IMR-90 (cell line): ENCODE measurements at regions not wholly inside any gene's neighbourhood (a gene's known extent, or its start where the extent isn't known, plus 50 kb on each side); places are given as distances from the start of the nearest gene placed in this dataset.

Source experiments
- ATAC-seq: fragments of 200-7000 bp; cut with Tn5 transposase; 2 replicates; pipeline ENCODE4 v1.9.1; 2020; ENCODE audit warnings: low read depth, mild to moderate bottlenecking, moderate library complexity
- BruUV-seq: library from RNA; stranded (reverse); fragments of 400-500 nt; replicated peaks from 2 replicates; lab custom pipeline; 2021; lab: Mats Ljungman, UMichigan
- CTCF ChIA-PET: fragments of 300-600 bp; formaldehyde crosslinking; extraction: SDS; loops from one replicate; lab custom pipeline; 2021; ENCODE audit warnings: antibody characterized with exemption; lab: Yijun Ruan, JAX
- POLR2A ChIA-PET: fragments of 300-600 bp; sonication (Branson Sonifier 250); formaldehyde crosslinking; loops from one replicate; lab custom pipeline; 2022; ENCODE audit warnings: antibody characterized with exemption; ENCODE audit not compliant: unreplicated experiment; lab: Charles Lee
- DNase-seq: peaks from one replicate; pipeline ENCODE4 v3.0.0; 2013
- H2AFZ ChIP-seq: replicated peaks from 2 replicates; pipeline ENCODE3; 2013; ENCODE audit warnings: low read length, mild to moderate bottlenecking; ENCODE audit not compliant: poor library complexity
- H2AK5ac ChIP-seq: 2 replicates; pipeline ENCODE4 v1.6.1; 2013; ENCODE audit warnings: low read depth, low read length, inconsistent platforms
- H2AK9ac ChIP-seq: replicated peaks from 2 replicates; pipeline ENCODE3; 2013; ENCODE audit warnings: mild to moderate bottlenecking, low read depth, low read length, moderate library complexity; ENCODE audit not compliant: poor library complexity
- H2BK120ac ChIP-seq: 2 replicates; pipeline ENCODE4 v1.6.1; 2013; ENCODE audit warnings: low read depth, low read length, inconsistent platforms
- H2BK15ac ChIP-seq: 3 replicates; pipeline ENCODE4 v1.6.1; 2013; ENCODE audit warnings: low read depth, low read length, inconsistent platforms
- H2BK20ac ChIP-seq: 2 replicates; pipeline ENCODE4 v1.6.1; 2013; ENCODE audit warnings: low read depth, mild to moderate bottlenecking, inconsistent platforms, low read length, moderate library complexity
- H2BK5ac ChIP-seq: 2 replicates; pipeline ENCODE4 v1.6.1; 2013; ENCODE audit warnings: mild to moderate bottlenecking, low read depth, low read length, inconsistent platforms; ENCODE audit not compliant: poor library complexity, severe bottlenecking
- H3K14ac ChIP-seq: replicated peaks from 2 replicates; pipeline ENCODE4 v1.6.1; 2013; ENCODE audit warnings: low read depth, low read length, inconsistent platforms
- H3K18ac ChIP-seq: 2 replicates; pipeline ENCODE4 v1.6.1; 2013; ENCODE audit warnings: low read depth, low read length, control low read depth
- H3K23ac ChIP-seq: 2 replicates; pipeline ENCODE4 v1.6.1; 2013; ENCODE audit warnings: low read depth, low read length, inconsistent platforms
- H3K27ac ChIP-seq: 2 replicates; pipeline ENCODE4 v1.5.1; 2013; ENCODE audit warnings: mild to moderate bottlenecking, control low read depth, low read length; ENCODE audit not compliant: insufficient read depth
- H3K27me3 ChIP-seq: 2 replicates; pipeline ENCODE4 v1.6.1; 2013; ENCODE audit warnings: low read length; ENCODE audit not compliant: control insufficient read depth, insufficient read depth
- H3K36me3 ChIP-seq: 2 replicates; pipeline ENCODE4 v1.6.1; 2013; ENCODE audit warnings: low read length, mixed read lengths; ENCODE audit not compliant: control insufficient read depth, insufficient read depth
- H3K4ac ChIP-seq: 2 replicates; pipeline ENCODE4 v1.6.1; 2013; ENCODE audit warnings: low read depth, low read length, inconsistent platforms
- H3K4me1 ChIP-seq: 2 replicates; pipeline ENCODE4 v1.6.1; 2013; ENCODE audit warnings: low read length, mixed read lengths; ENCODE audit not compliant: control insufficient read depth, insufficient read depth
- H3K4me2 ChIP-seq: 2 replicates; pipeline ENCODE4 v1.6.1; 2013; ENCODE audit warnings: low read depth, mild to moderate bottlenecking, control low read depth, low read length, moderate library complexity
- H3K4me3 ChIP-seq: 2 replicates; pipeline ENCODE4 v1.5.1; 2013; ENCODE audit warnings: low read depth, mild to moderate bottlenecking, control low read depth, low read length, moderate library complexity; ENCODE audit not compliant: insufficient read depth
- H3K56ac ChIP-seq: 2 replicates; pipeline ENCODE4 v1.6.1; 2013; ENCODE audit warnings: low read length, inconsistent platforms; ENCODE audit not compliant: insufficient read depth; ENCODE audit errors: extremely low read depth
- H3K79me1 ChIP-seq, 2 experiments: 2 replicates each; pipeline ENCODE4 v1.6.1; 2013; ENCODE audit warnings: low read length in 2 of 2, inconsistent platforms in 1 of 2, low read depth in 1 of 2
- H3K9ac ChIP-seq: 2 replicates; pipeline ENCODE4 v1.6.1; 2013; ENCODE audit warnings: low read depth, low read length, control low read depth
- H3K9me1 ChIP-seq: 2 replicates; pipeline ENCODE4 v1.6.1; 2013; ENCODE audit warnings: low read length, inconsistent platforms; ENCODE audit not compliant: insufficient read depth
- H3K9me3 ChIP-seq: 2 replicates; pipeline ENCODE4 v1.6.1; 2013; ENCODE audit warnings: low read length; ENCODE audit not compliant: control insufficient read depth, insufficient read depth
- H4K20me1 ChIP-seq: 2 replicates; pipeline ENCODE4 v1.6.1; 2013; ENCODE audit warnings: low read length, inconsistent platforms; ENCODE audit not compliant: insufficient read depth
- H4K5ac ChIP-seq: 2 replicates; pipeline ENCODE4 v1.6.1; 2013; ENCODE audit warnings: mild to moderate bottlenecking, low read depth, low read length, control low read depth
- H4K8ac ChIP-seq, 2 experiments: 2 replicates each; pipeline ENCODE4 v1.6.1; 2013; ENCODE audit warnings: low read depth in 2 of 2, low read length in 2 of 2, control low read depth in 1 of 2, inconsistent platforms in 1 of 2
- H4K91ac ChIP-seq: 2 replicates; pipeline ENCODE4 v1.6.1; 2013; ENCODE audit warnings: low read depth, low read length, inconsistent platforms; ENCODE audit not compliant: insufficient read depth
- BHLHE40 ChIP-seq: fragments of 150-350 bp; IDR thresholded peaks from 2 replicates; pipeline ENCODE4 v1.6.1; 2016; ENCODE audit warnings: mild to moderate bottlenecking, low read depth, low read length
- CEBPB ChIP-seq: IDR thresholded peaks from 2 replicates; pipeline ENCODE4 v1.6.1; 2012; ENCODE audit warnings: low read depth, low read length, improper control_type of control experiment
- CHD1 ChIP-seq: IDR thresholded peaks from 2 replicates; pipeline ENCODE4 v1.6.1; 2012; ENCODE audit warnings: low read depth, low read length, improper control_type of control experiment
- FOS ChIP-seq: fragments of 150-350 bp; IDR thresholded peaks from 2 replicates; pipeline ENCODE4 v1.6.1; 2016; ENCODE audit warnings: low read depth, low read length
- MAFK ChIP-seq: IDR thresholded peaks from 2 replicates; pipeline ENCODE4 v1.6.1; 2012; ENCODE audit warnings: low read depth, low read length, improper control_type of control experiment
- MAZ ChIP-seq: IDR thresholded peaks from 2 replicates; pipeline ENCODE4 v1.6.1; 2012; ENCODE audit warnings: low read depth, mild to moderate bottlenecking, low read length, improper control_type of control experiment, moderate library complexity, borderline replicate concordance
- MXI1 ChIP-seq: IDR thresholded peaks from 2 replicates; pipeline ENCODE4 v1.6.1; 2012; ENCODE audit warnings: low read depth, mild to moderate bottlenecking, low read length, moderate library complexity, borderline replicate concordance
- NFE2L2 ChIP-seq: fragments of 150-350 bp; IDR thresholded peaks from 2 replicates; pipeline ENCODE4 v1.6.1; 2016; ENCODE audit warnings: low read depth, mild to moderate bottlenecking, low read length
- POLR2A ChIP-seq: IDR thresholded peaks from 2 replicates; pipeline ENCODE4 v1.6.1; 2012; ENCODE audit warnings: mild to moderate bottlenecking, low read depth, low read length
- RAD21 ChIP-seq: IDR thresholded peaks from 2 replicates; pipeline ENCODE4 v1.6.1; 2012; ENCODE audit warnings: low read length, improper control_type of control experiment
- RCOR1 ChIP-seq: IDR thresholded peaks from 2 replicates; pipeline ENCODE4 v1.6.1; 2012; ENCODE audit warnings: mild to moderate bottlenecking, low read length, improper control_type of control experiment; ENCODE audit not compliant: insufficient replicate concordance
- RFX5 ChIP-seq: IDR thresholded peaks from 2 replicates; pipeline ENCODE4 v1.8.0; 2012; ENCODE audit warnings: low read depth, mild to moderate bottlenecking, low read length, moderate library complexity
- SMC3 ChIP-seq: fragments of 150-350 bp; IDR thresholded peaks from 2 replicates; pipeline ENCODE4 v1.6.1; 2016; ENCODE audit warnings: low read depth, mild to moderate bottlenecking, antibody characterized with exemption, low read length, moderate library complexity
- WGBS, 2 experiments: methylation state at CpG; one replicate each; pipeline versions ENCODE4 v1.1.5 to v1.1.7; 2013; ENCODE audit warnings: missing lambda C conversion rate in 2 of 2; ENCODE audit not compliant: insufficient read length in 1 of 2; ENCODE audit errors: extremely low coverage in 2 of 2; 5-methylcytosine and 5-hydroxymethylcytosine counted together
- dilution Hi-C: fragments of 300-500 bp; cut with HindIII; formaldehyde crosslinking; loops from one replicate; pipeline ENCODE4 v1.14.3; 2018; ENCODE audit warnings: low sequenced_read_pairs; ENCODE audit not compliant: unreplicated experiment
- in situ Hi-C: fragments of 300-500 bp; cut with MboI; formaldehyde crosslinking; loops from 3 replicates; pipeline ENCODE4 v1.14.3; 2019; ENCODE audit warnings: low sequenced_read_pairs, inconsistent platforms, mixed read lengths
- intact Hi-C: fragments of 100-400 bp; cut with micrococcal nuclease; formaldehyde crosslinking; loops from 2 replicates; pipeline ENCODE4 v1.10.0; 2022
- TF ChIP-seq, protein P1 (sequence below): fragments of 150-350 bp; IDR thresholded peaks from 2 replicates; pipeline ENCODE4 v1.6.1; 2017; ENCODE audit warnings: mild to moderate bottlenecking, antibody characterized with exemption, low read length, low read depth
- TF ChIP-seq, protein P2 (sequence below): fragments of 150-350 bp; IDR thresholded peaks from 2 replicates; pipeline ENCODE4 v1.6.1; 2016; ENCODE audit warnings: low read depth, mild to moderate bottlenecking, low read length, moderate library complexity, borderline replicate concordance
- TF ChIP-seq, protein P3 (sequence below): conservative IDR thresholded peaks from 2 replicates; pipeline ENCODE4 v1.5.1; 2012; ENCODE audit warnings: mild to moderate bottlenecking, low read depth, low read length, improper control_type of control experiment

DNA sequence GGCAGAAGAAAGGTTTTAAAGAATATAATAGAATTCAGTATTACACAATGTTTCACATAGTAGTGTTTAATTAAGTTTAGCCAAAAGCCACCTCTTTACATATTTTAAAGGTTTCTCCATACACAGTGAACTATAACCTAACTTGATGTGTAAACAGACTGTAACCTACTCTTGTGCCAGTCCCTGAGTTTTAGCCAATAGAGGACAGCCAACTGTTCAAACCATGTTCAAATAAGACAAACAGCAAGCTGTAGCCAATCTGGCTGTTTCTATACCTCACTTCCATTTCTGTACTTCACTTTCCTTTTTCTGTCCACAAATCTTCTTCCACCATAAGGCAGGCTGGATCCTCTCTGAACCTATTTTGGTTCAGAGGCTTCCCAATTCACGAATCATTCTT lies 65.2 kb downstream of the TEX13C start:
- in situ Hi-C loops: no loop called here
- no TSS peak for BruUV-seq

More for the DNA sequence above, 65.2 kb downstream of the TEX13C start:
- Histone ChIP-seq H3K27me3 (no peaks in the 10 kb centered on the region), H3K9me1 (no peaks in the 10 kb centered on the region), H2AK5ac (no peak overlapping the region), H3K4me3 (no peak overlapping the region), H3K4me2 (no peak overlapping the region), H2BK20ac (no peak overlapping the region), H3K4ac (no peak overlapping the region), H3K23ac (no peak overlapping the region), H3K14ac (no peak overlapping the region), H3K4me1 (no peaks in the 10 kb centered on the region), H4K91ac (no peak overlapping the region), H3K27ac (no peak overlapping the region), H4K5ac (no peak overlapping the region), H2AFZ (no peak overlapping the region), H2BK5ac (no peak overlapping the region), H3K79me1 (no peaks in the 10 kb centered on the region), H2BK15ac (no peak overlapping the region), H3K56ac (no peak overlapping the region), H4K20me1 (no peaks in the 10 kb centered on the region), H2BK120ac (no peak overlapping the region), H3K18ac (no peak overlapping the region), H3K36me3 (no peaks in the 10 kb centered on the region), H4K8ac (no peak overlapping the region), H2AK9ac (no peak overlapping the region), H3K9ac (no peak overlapping the region), H3K9me3 (no peaks in the 10 kb centered on the region)
- ChIA-PET POLR2A (no interaction called here), CTCF (no interaction called here)
- no peak for DNase-seq
- WGBS, 2 experiments: no CpG with 5 or more reads among the region's 1 CpG
- no peak for ATAC-seq
- dilution Hi-C loops (no loop called here), intact Hi-C loops (no loop called here)
- TF ChIP-seq RFX5 (no peak), FOS (no peak), CEBPB (no peak), CHD1 (no peak), BHLHE40 (no peak), SMC3 (no peak), RAD21 (no peak), POLR2A (no peak), RCOR1 (no peak), NFE2L2 (no peak), MAZ (no peak), MAFK (no peak), MXI1 (no peak)
- TF ChIP-seq, protein P1, sequence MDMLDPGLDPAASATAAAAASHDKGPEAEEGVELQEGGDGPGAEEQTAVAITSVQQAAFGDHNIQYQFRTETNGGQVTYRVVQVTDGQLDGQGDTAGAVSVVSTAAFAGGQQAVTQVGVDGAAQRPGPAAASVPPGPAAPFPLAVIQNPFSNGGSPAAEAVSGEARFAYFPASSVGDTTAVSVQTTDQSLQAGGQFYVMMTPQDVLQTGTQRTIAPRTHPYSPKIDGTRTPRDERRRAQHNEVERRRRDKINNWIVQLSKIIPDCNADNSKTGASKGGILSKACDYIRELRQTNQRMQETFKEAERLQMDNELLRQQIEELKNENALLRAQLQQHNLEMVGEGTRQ: no peak
- TF ChIP-seq, protein P2, sequence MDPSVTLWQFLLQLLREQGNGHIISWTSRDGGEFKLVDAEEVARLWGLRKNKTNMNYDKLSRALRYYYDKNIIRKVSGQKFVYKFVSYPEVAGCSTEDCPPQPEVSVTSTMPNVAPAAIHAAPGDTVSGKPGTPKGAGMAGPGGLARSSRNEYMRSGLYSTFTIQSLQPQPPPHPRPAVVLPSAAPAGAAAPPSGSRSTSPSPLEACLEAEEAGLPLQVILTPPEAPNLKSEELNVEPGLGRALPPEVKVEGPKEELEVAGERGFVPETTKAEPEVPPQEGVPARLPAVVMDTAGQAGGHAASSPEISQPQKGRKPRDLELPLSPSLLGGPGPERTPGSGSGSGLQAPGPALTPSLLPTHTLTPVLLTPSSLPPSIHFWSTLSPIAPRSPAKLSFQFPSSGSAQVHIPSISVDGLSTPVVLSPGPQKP: no peak
- TF ChIP-seq, protein P3, sequence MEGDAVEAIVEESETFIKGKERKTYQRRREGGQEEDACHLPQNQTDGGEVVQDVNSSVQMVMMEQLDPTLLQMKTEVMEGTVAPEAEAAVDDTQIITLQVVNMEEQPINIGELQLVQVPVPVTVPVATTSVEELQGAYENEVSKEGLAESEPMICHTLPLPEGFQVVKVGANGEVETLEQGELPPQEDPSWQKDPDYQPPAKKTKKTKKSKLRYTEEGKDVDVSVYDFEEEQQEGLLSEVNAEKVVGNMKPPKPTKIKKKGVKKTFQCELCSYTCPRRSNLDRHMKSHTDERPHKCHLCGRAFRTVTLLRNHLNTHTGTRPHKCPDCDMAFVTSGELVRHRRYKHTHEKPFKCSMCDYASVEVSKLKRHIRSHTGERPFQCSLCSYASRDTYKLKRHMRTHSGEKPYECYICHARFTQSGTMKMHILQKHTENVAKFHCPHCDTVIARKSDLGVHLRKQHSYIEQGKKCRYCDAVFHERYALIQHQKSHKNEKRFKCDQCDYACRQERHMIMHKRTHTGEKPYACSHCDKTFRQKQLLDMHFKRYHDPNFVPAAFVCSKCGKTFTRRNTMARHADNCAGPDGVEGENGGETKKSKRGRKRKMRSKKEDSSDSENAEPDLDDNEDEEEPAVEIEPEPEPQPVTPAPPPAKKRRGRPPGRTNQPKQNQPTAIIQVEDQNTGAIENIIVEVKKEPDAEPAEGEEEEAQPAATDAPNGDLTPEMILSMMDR: no peak
